ENCODE measurements at regions not wholly inside any gene's neighbourhood (a gene's known extent, or its start where the extent isn't known, plus 50 kb on each side); places are given as distances from the start of the nearest gene placed in this dataset.

DNA sequence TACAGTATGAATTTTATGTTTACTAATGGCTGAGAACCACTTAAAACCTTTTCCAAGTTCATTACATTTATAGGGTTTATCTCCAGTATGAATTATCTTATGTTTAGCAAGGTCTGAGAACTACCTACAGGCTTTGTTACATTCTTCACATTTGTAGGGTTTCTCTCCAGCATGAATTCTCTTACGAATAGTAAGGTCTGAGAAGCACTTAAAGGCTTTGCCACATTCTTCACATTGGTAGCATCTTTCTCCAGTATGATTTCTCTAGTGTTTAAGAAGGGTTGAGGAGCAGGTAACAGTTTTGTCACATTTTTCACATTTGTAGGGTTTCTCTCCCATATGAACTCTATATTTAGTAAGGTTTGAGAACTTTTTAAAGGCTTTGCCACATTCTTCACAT, 1127.4 kb downstream of the EFNA5 start:
- DNase-seq: no peak
- TF ChIP-seq, protein P1, sequence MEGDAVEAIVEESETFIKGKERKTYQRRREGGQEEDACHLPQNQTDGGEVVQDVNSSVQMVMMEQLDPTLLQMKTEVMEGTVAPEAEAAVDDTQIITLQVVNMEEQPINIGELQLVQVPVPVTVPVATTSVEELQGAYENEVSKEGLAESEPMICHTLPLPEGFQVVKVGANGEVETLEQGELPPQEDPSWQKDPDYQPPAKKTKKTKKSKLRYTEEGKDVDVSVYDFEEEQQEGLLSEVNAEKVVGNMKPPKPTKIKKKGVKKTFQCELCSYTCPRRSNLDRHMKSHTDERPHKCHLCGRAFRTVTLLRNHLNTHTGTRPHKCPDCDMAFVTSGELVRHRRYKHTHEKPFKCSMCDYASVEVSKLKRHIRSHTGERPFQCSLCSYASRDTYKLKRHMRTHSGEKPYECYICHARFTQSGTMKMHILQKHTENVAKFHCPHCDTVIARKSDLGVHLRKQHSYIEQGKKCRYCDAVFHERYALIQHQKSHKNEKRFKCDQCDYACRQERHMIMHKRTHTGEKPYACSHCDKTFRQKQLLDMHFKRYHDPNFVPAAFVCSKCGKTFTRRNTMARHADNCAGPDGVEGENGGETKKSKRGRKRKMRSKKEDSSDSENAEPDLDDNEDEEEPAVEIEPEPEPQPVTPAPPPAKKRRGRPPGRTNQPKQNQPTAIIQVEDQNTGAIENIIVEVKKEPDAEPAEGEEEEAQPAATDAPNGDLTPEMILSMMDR (IDR thresholded peaks at IDR 0.05): no peak
- Histone ChIP-seq H3K27ac (ENCODE audit: low read length) (no peak overlapping the region), H3K36me3 (ENCODE audit: control insufficient read depth, insufficient read depth, low read length) (no peaks in the 10 kb centered on the region), H3K9me3 (ENCODE audit: control insufficient read depth, insufficient read depth, low read length) (peaks cover 19% of the 10 kb centered on the region), H3K27me3 (ENCODE audit: control insufficient read depth, insufficient read depth, low read length) (no peaks in the 10 kb centered on the region), H3K4me3 (ENCODE audit: low read length) (no peak overlapping the region), H3K4me1 (ENCODE audit: control insufficient read depth, insufficient read depth, low read length) (no peaks in the 10 kb centered on the region)
- no peak for ATAC-seq
- 83% methylated on average over 1 of the region's 1 CpG for WGBS (ENCODE audit: insufficient coverage)
- H3K27ac Mint-ChIP-seq: no peak overlapping the region
- H3K9me3 Mint-ChIP-seq: peaks cover 9 to 21% of the 10 kb centered on the region in 2 donors
- intact Hi-C loops (cut with micrococcal nuclease): no loop called here
- no peaks in the 10 kb centered on the region for H3K4me1 Mint-ChIP-seq
- H3K36me3 Mint-ChIP-seq: no peaks in the 10 kb centered on the region
- no peak overlapping the region for H3K4me3 Mint-ChIP-seq
- H3K27me3 Mint-ChIP-seq (ENCODE audit: low read depth in 2 of 2): no peaks in the 10 kb centered on the region

DNA sequence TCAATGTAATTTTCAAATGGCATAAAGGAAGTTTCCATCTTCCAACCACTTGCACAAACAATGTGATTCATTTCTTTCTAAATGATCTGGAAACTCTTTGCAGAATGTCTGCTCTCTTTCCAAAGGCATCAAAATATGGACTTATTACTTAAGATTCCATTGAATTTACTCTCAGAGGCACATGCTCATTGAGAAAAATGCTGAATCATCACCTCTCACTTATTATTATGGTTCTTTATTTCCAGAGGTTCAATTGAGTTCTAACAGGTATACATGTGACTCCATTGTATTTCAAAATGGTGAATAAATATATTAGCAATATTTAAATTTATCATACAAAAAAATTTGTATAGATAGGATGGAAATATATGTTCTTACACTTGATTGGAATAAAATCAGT, 1140.6 kb downstream of the EFNA5 start:
- H3K4me3 ChIP-seq (ENCODE audit: low read length): no peak overlapping the region
- TF ChIP-seq, protein P1 (IDR thresholded peaks at IDR 0.05): no peak
- Mint-ChIP-seq H3K27ac (no peak overlapping the region), H3K4me3 (no peak overlapping the region), H3K4me1 (no peaks in the 10 kb centered on the region), H3K9me3 (peaks cover 10 to 14% of the 10 kb centered on the region in 2 donors), H3K36me3 (no peaks in the 10 kb centered on the region), H3K27me3 (ENCODE audit: low read depth in 2 of 2) (no peaks in the 10 kb centered on the region)
- no peaks in the 10 kb centered on the region for H3K9me3 ChIP-seq (ENCODE audit: control insufficient read depth, insufficient read depth, low read length)
- DNase-seq: no peak
- H3K27ac ChIP-seq (ENCODE audit: low read length): no peak overlapping the region
- intact Hi-C loops (cut with micrococcal nuclease): no loop called here
- H3K4me1 ChIP-seq (ENCODE audit: control insufficient read depth, insufficient read depth, low read length): no peaks in the 10 kb centered on the region
- H3K36me3 ChIP-seq (ENCODE audit: control insufficient read depth, insufficient read depth, low read length): no peaks in the 10 kb centered on the region
- no peak for ATAC-seq
- H3K27me3 ChIP-seq (ENCODE audit: control insufficient read depth, insufficient read depth, low read length): no peaks in the 10 kb centered on the region

DNA sequence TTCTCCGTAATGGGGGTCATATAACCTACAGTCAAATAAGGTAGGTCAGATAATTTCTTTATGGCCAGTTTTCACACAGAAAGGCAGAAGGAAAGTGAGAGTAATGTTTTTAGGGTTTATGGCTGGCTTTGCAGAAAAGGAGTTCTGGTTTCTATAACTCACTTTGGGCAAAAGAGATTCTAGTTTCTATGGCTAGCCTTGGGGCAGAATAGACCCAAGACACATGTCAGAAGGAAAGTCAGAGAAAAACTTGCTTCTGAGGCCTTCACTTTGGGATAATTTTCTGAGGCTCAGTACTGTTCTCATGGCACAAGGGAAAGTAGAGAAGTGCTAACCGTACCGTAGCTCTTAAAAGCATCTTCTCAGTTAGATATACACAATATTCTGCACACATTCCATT, 1145.3 kb downstream of the EFNA5 start:
- no peak for DNase-seq
- no peaks in the 10 kb centered on the region for H3K9me3 ChIP-seq (ENCODE audit: control insufficient read depth, insufficient read depth, low read length)
- no peaks in the 10 kb centered on the region for H3K27me3 ChIP-seq (ENCODE audit: control insufficient read depth, insufficient read depth, low read length)
- no peaks in the 10 kb centered on the region for H3K36me3 ChIP-seq (ENCODE audit: control insufficient read depth, insufficient read depth, low read length)
- TF ChIP-seq, protein P1 (IDR thresholded peaks at IDR 0.05): no peak
- H3K4me3 Mint-ChIP-seq: no peak overlapping the region
- no peak overlapping the region for H3K27ac Mint-ChIP-seq
- H3K27ac ChIP-seq (ENCODE audit: low read length): no peak overlapping the region
- no peaks in the 10 kb centered on the region for H3K4me1 Mint-ChIP-seq
- H3K9me3 Mint-ChIP-seq: peaks cover 0 to 3% of the 10 kb centered on the region in 2 donors
- no peak for ATAC-seq
- WGBS (ENCODE audit: insufficient coverage): 100% methylated on average over 3 of the region's 3 CpGs
- H3K27me3 Mint-ChIP-seq (ENCODE audit: low read depth in 2 of 2): no peaks in the 10 kb centered on the region
- intact Hi-C loops (cut with micrococcal nuclease): no loop called here
- H3K4me1 ChIP-seq (ENCODE audit: control insufficient read depth, insufficient read depth, low read length): no peaks in the 10 kb centered on the region
- no peaks in the 10 kb centered on the region for H3K36me3 Mint-ChIP-seq
- H3K4me3 ChIP-seq (ENCODE audit: low read length): no peak overlapping the region

DNA sequence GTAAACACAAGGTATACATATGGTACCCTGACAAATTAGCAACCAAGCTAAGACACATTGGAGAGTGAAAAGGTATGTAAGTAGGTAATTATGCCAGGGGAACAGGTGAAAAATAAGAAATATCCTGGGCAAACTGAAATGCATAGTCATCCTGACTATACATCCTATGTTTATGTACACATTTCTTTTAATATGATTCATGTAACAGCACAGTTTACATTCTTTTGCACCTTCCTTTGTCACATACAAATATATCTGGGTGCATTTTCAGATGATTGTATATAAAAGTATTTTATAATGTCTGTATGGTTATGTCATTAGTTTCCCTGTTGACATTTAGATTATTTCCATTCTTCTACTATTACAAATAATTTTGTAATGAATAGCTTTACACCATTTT, 1146.9 kb downstream of the EFNA5 start:
- Mint-ChIP-seq H3K4me1 (no peaks in the 10 kb centered on the region), H3K27ac (no peak overlapping the region), H3K9me3 (peaks cover 0 to 3% of the 10 kb centered on the region in 2 donors), H3K27me3 (ENCODE audit: low read depth in 2 of 2) (no peaks in the 10 kb centered on the region), H3K4me3 (no peak overlapping the region), H3K36me3 (no peaks in the 10 kb centered on the region)
- Histone ChIP-seq H3K4me3 (ENCODE audit: low read length) (no peak overlapping the region), H3K27me3 (ENCODE audit: control insufficient read depth, insufficient read depth, low read length) (no peaks in the 10 kb centered on the region), H3K27ac (ENCODE audit: low read length) (no peak overlapping the region), H3K9me3 (ENCODE audit: control insufficient read depth, insufficient read depth, low read length) (no peaks in the 10 kb centered on the region), H3K36me3 (ENCODE audit: control insufficient read depth, insufficient read depth, low read length) (no peaks in the 10 kb centered on the region), H3K4me1 (ENCODE audit: control insufficient read depth, insufficient read depth, low read length) (no peaks in the 10 kb centered on the region)
- TF ChIP-seq, protein P1 (IDR thresholded peaks at IDR 0.05): no peak
- ATAC-seq: no peak
- intact Hi-C loops (cut with micrococcal nuclease): no loop called here
- no peak for DNase-seq

All from natural killer cell (primary cell).